Ishikawa (cell line): ENCODE measurements at regions not wholly inside any gene's neighbourhood (a gene's known extent, or its start where the extent isn't known, plus 50 kb on each side); places are given as distances from the start of the nearest gene placed in this dataset.

Experiments used
- CREB1 ChIP-seq: IDR thresholded peaks from 2 replicates; pipeline ENCODE4 v1.6.1; 2012; ENCODE audit warnings: low read depth
- EP300 ChIP-seq: IDR thresholded peaks from 2 replicates; pipeline ENCODE4 v1.6.1; 2012; ENCODE audit warnings: borderline replicate concordance
- TAF1 ChIP-seq: IDR thresholded peaks from 2 replicates; pipeline ENCODE4 v1.6.1; 2012; ENCODE audit warnings: low read depth, mild to moderate bottlenecking
- YY1 ChIP-seq: IDR thresholded peaks from 2 replicates; pipeline ENCODE4 v1.6.1; 2012; ENCODE audit warnings: low read depth

DNA sequence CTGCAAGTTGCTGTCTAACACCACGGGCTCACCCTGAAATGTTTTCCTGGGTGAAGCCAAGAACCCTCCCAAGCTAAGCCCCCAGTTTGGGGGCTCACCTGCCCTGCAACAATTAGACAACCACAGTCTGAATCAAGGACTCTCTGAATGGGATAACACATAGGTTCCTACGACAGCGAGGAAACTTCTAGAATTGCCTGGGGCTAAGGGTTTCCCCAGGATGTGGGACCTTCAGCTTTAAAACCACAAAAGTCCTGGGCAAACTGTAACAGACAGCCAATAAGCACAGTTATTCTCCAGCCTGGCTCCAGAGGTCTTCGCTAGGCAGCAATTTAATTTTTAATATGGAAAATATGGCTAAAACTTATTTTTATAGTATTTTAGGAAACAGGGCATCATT lies 162.6 kb downstream of the PRKX start:
- TF ChIP-seq EP300 (no peak), TAF1 (no peak), CREB1 (no peak), YY1 (no peak)
